ENCODE measurements at regions not wholly inside any gene's neighbourhood (a gene's known extent, or its start where the extent isn't known, plus 50 kb on each side); places are given as distances from the start of the nearest gene placed in this dataset.

DNA sequence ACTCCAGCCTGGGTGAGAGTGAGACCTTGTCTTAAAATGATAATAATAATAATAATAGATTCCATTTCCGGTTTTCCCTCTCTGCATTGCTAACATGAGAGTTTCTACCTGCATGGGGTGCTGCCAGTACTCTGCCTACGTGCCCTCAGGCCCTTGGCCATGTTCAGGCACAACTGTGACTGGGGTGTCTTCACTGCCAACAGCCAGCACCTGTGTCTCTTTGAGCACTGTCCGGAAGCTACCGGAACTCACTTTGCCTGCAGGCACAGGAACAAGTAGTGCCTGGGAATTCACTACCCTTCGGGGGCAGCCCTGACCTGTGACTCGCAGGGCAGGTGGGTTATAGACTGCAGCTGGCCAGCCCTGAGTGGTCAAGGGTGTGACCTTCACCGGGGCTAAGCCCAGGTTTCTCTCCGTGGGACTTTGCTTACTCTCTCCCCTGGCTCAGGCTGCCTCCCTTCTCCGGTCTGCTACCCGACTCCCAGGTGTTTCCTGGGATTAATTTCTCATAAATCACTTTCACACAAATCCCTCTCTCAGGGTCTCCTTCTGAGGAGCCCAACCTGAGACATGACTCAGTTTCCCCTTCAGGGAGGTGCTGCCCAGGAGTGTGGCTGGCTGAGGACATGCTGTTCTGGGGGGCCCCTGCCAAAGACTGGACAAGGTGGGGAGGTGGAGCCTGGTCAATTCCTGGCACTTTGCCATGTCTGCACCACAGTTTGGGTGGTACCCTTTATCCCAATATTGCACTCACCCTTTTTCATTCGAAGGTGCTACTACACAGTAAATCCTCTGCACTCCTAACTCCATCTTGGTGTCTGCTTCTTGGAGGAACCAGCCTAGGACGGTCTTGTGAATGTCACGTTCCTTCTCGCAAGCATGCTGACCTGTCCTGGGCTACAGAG lies 79.5 kb upstream of the RALGAPA2 start:
- TF ChIP-seq CTCF (IDR thresholded peaks at IDR 0.05; ENCODE audit: insufficient read depth, low read depth, low read length) (no peak), EZH2 (IDR thresholded peaks at IDR 0.05; ENCODE audit: insufficient read depth, low read length) (no peak)
